ENCODE measurements at regions not wholly inside any gene's neighbourhood (a gene's known extent, or its start where the extent isn't known, plus 50 kb on each side); places are given as distances from the start of the nearest gene placed in this dataset.

DNA sequence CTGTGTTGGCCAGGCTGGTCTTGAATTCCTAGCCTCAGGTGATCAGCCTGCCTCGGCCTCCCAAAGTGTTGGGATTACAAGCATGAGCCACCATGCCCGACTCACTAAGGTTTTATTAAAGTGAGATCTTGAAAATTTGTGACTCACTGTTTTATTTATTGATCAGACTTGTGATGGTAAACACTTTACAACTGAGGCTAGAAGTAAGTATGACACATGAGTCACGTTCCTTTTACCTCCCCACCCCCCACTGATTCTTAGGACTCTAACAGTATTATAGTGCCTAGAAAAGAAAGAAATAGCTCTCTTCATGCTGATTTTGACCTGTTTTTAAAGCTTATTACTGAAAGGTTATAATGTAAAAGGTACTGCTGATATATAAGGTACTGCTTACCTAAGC is 160.6 kb downstream of the TANC2 start:
- DNase-seq: no peak
- Histone ChIP-seq H3K36me3 (no peaks in the 10 kb centered on the region), H3K27ac (no peak overlapping the region), H3K27me3 (no peaks in the 10 kb centered on the region), H3K9me3 (replicated peaks) (no peaks in the 10 kb centered on the region), H3K4me3 (no peak overlapping the region), H3K4me1 (peaks cover 2% of the 10 kb centered on the region; the same call in 1 of the 2 replicates)

GRCh38 chr17:63132459-63132911 is 166.4 kb downstream of the TANC2 start:
- no peaks in the 10 kb centered on the region for H3K27me3 ChIP-seq
- H3K4me3 ChIP-seq: no peak overlapping the region
- no peaks in the 10 kb centered on the region for H3K9me3 ChIP-seq (replicated peaks)
- peak; percentile 27 to 64 for DNase-seq
- H3K27ac ChIP-seq: peak overlapping the region; percentile 50
- H3K4me1 ChIP-seq: peaks cover 15% of the 10 kb centered on the region
- no peaks in the 10 kb centered on the region for H3K36me3 ChIP-seq

DNA sequence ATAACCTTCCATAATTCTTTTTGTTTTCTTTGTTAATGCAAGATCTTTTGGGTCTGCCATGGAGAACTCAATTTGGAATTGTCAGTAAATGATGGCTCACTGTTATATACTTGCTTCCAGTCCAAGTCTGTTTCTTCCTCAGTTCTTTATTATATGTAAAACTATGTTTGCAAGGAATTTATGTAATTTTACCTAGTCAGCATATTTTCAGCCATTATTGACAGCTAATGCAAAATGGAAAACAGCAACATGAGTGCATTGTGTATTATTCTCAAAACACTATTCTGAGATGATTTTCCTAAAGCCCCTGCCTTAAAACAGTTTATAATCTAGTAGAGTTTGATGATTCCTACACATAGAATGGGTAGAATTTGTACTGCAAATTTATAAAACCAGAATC is 167.5 kb downstream of the TANC2 start:
- Histone ChIP-seq H3K4me1 (peaks cover 15% of the 10 kb centered on the region), H3K36me3 (no peaks in the 10 kb centered on the region)
- DNase-seq: no peak

GRCh38 chr17:63134867-63135266 is 168.8 kb downstream of the TANC2 start:
- Histone ChIP-seq H3K27ac (no peak overlapping the region), H3K4me1 (peaks cover 17% of the 10 kb centered on the region), H3K36me3 (no peaks in the 10 kb centered on the region), H3K9me3 (replicated peaks) (no peaks in the 10 kb centered on the region), H3K4me3 (no peak overlapping the region), H3K27me3 (no peaks in the 10 kb centered on the region)
- no peak for DNase-seq

More for the DNA sequence above, 167.5 kb downstream of the TANC2 start:
- Histone ChIP-seq H3K27me3 (no peaks in the 10 kb centered on the region), H3K4me3 (no peak overlapping the region), H3K27ac (no peak overlapping the region), H3K9me3 (replicated peaks) (no peaks in the 10 kb centered on the region)

DNA sequence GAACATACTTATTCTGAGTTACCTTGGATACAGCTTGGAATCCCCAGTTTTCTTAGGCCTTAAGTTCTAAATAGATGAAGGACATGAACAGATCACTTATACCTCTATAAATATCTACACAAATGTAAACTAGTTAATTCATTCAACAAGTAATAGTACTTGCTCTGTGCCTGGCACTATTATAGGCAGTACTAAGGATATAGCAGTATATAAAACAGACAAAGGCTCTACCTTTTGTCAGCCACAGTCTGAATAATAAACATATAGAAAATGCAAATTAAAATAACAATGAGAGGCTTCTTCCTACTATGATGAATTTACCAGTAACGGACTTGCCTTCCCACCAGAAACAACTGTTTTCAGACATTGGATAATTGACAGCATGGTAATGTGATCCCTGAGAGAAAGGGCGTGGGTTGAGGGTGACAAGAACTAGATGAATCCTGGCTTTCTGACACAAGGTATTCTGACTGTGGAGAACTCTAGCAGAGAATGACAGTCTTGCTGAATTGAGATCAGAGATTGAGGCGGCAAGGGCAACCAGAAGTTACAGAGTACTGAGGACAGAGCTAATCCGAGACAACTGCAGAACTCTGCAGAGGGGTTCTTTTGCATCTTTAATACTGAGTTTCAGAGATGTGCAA is 170.5 kb downstream of the TANC2 start:
- H3K9me3 ChIP-seq (replicated peaks): no peaks in the 10 kb centered on the region

DNA sequence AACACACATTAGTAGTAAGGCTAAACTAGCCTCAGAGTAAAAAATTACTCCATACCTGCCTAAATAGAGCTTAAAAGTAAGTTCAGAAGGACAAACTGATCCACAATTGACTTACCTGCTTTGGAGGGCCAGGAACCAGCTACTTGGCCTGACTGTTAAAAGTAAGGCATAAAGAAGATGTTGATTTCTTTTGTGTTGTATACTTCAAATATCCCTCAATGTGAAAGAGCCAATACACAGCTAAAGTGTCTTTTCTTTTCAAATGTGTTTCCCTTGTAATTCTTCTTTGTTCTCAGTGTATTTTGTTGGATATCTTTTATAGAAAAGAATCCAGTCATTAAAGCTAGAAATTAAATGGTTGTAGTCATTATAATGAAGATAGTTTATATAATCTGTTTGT is 171.1 kb downstream of the TANC2 start:
- H3K27me3 ChIP-seq: no peaks in the 10 kb centered on the region
- no peak overlapping the region for H3K4me3 ChIP-seq
- DNase-seq: no peak
- no peaks in the 10 kb centered on the region for H3K9me3 ChIP-seq (replicated peaks)
- H3K36me3 ChIP-seq: no peaks in the 10 kb centered on the region
- peaks cover 17% of the 10 kb centered on the region for H3K4me1 ChIP-seq
- H3K27ac ChIP-seq: no peak overlapping the region

More for the DNA sequence above, 170.5 kb downstream of the TANC2 start:
- Histone ChIP-seq H3K27ac (no peak overlapping the region), H3K27me3 (no peaks in the 10 kb centered on the region), H3K4me3 (no peak overlapping the region), H3K36me3 (no peaks in the 10 kb centered on the region), H3K4me1 (peaks cover 24% of the 10 kb centered on the region)
- no peak for DNase-seq

DNA sequence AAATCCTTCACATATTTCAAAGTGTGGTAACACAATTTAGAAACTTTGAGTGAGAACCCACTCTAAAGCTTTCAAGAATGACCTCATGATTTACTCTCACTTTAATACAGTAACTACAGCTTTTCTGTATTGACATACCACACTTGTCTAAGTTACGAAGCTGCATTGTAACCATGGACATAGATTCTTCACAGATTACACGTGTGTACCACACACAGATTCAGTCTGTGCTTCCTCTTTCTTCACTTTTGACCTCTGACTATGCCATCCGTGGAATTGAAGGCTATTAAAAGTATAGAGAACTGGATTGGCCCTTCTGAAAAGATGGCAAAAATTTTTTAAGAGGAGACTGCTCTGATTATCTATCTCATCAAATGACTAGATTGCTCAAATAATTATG is 172.7 kb downstream of the TANC2 start:
- Histone ChIP-seq H3K36me3 (no peaks in the 10 kb centered on the region), H3K27me3 (no peaks in the 10 kb centered on the region), H3K4me1 (peaks cover 9% of the 10 kb centered on the region), H3K27ac (no peak overlapping the region), H3K4me3 (no peak overlapping the region), H3K9me3 (replicated peaks) (no peaks in the 10 kb centered on the region)
- DNase-seq: no peak

DNA sequence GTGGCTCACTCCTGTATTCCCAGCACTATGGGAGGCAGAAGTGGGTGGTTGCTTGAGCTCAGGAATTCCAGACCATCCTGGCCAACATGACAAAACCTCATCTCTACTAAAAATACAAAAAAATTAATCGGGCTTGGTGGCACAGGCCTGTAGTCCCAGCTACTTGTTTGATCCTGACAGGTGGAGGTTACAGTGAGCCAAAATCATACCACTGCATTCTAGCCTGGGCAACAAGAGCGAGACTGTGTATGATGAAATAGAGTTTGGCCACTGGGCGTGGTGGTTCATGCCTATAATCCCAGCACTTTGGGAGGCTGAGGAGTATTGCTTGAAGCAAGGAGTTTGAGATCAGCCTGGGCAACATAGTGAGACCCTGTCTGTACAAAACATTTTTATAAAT is 173.3 kb downstream of the TANC2 start:
- Histone ChIP-seq H3K27ac (no peak overlapping the region), H3K27me3 (no peaks in the 10 kb centered on the region), H3K4me1 (peaks cover 9% of the 10 kb centered on the region), H3K36me3 (no peaks in the 10 kb centered on the region), H3K9me3 (replicated peaks) (no peaks in the 10 kb centered on the region), H3K4me3 (no peak overlapping the region)
- DNase-seq: no peak

DNA sequence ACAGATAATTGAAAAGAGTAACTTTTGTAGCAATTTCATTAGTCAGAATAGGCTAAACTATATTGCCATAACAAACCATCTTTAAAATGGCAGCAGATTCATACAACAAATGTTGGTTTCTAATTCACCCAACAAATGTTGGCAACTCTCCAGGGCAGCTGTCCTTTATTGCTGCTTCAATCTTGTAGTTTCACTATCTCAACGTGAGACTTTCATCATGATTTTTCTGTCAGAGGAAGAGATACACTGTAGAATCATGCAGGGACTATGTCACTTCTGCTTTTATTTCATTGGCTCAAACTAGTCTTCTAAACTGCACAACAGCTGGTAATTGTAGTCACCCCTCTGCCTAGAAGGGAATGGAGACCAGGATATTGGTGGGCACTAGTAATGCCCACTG is 174.2 kb downstream of the TANC2 start:
- H3K27me3 ChIP-seq: no peaks in the 10 kb centered on the region
- H3K4me3 ChIP-seq: no peak overlapping the region
- H3K36me3 ChIP-seq: no peaks in the 10 kb centered on the region
- peaks cover 9% of the 10 kb centered on the region for H3K4me1 ChIP-seq
- H3K27ac ChIP-seq: peak overlapping the region; percentile 23
- DNase-seq: peak; percentile 69 to 86
- no peaks in the 10 kb centered on the region for H3K9me3 ChIP-seq (replicated peaks)

- peaks cover 9% of the 10 kb centered on the region for H3K4me1 ChIP-seq
- H3K9me3 ChIP-seq (replicated peaks): no peaks in the 10 kb centered on the region
- H3K27me3 ChIP-seq: no peaks in the 10 kb centered on the region
- no peak overlapping the region for H3K4me3 ChIP-seq
- H3K36me3 ChIP-seq: no peaks in the 10 kb centered on the region
- H3K27ac ChIP-seq: no peak overlapping the region
- no peak for DNase-seq
These were observed 176.8 kb downstream of the TANC2 start for GRCh38 chr17:63142836-63143235.

DNA sequence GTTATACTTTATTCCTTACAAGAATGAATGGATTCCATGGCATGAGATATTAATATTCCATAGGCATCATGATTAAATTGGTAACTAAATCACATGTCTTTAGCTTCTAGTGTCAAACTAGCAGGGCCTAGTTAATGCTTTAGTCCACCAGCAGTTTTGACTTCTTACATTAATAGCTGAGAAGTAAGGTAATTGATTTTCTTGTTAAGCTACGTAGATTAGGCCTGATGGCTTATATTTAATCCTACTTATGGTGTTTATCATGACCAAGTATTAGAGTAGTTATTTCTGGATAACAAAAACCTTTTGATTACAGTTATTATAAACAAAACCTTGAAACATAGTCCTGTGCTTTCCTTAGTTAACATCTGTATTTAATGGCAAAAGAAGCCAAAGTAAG is 184.5 kb downstream of the TANC2 start:
- no peaks in the 10 kb centered on the region for H3K36me3 ChIP-seq
- H3K9me3 ChIP-seq (replicated peaks): no peaks in the 10 kb centered on the region
- DNase-seq: peak in 1 of 2 experiments; percentile 28
- peak overlapping the region; percentile 74 for H3K27ac ChIP-seq
- peaks cover 19% of the 10 kb centered on the region for H3K4me1 ChIP-seq
- no peaks in the 10 kb centered on the region for H3K27me3 ChIP-seq
- H3K4me3 ChIP-seq: peak overlapping the region; percentile 43

DNA sequence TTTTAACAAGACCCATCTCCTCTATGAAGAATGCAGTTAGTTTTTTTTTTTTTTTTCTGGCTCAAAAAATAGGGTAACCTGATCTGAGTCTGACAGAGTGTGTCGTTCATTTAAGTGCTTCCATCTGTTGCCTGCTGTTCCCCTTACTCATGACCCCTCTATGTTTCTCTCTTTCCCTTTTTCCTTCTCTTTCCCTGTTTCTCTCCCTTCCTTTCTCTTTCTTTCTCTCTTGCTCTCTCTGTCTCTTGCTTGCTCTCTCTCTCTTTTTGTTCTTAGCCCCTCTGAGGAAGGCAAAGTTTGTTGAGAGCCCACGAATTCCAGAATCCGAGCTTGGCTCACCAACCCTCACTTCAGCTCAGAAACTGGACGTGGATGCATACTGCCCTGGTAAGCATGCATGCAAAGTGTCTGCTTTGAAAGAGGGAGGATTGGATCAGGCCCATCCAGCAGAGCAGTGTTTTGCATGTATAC is 185.0 kb downstream of the TANC2 start:
- peak; percentile 56 to 76 for DNase-seq
- H3K36me3 ChIP-seq: no peaks in the 10 kb centered on the region
- H3K27ac ChIP-seq: peak overlapping the region; percentile 74
- peak overlapping the region; percentile 43 for H3K4me3 ChIP-seq
- no peaks in the 10 kb centered on the region for H3K9me3 ChIP-seq (replicated peaks)
- H3K4me1 ChIP-seq: peaks cover 19% of the 10 kb centered on the region
- H3K27me3 ChIP-seq: no peaks in the 10 kb centered on the region

DNA sequence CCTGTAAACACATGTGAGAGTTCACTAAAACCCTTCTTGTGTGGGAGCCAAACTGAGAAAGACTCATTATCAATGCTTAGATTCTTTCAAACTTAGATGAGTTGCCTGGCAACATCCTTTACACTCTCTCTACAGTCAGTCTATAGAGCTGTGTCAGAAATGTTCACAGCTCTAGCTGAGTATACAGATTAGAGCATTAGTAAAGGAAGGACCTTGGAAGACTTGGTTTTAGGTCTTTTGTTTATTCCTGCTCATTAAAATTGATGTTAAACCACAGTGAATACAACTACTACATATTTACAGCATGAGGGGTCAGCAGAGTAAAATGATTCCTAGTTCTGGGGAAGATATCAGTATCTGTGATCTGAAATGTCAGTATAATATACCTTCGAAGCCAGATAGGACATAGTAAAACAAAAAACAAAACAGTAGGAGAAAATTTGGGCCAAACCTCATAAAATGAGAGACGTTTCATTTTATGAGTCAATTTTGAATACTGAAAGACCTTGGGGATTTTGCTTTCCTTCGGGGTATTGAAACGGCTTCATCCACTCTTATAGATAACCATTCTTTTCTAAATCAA is 186.0 kb downstream of the TANC2 start:
- Histone ChIP-seq H3K36me3 (no peaks in the 10 kb centered on the region), H3K4me1 (peaks cover 19% of the 10 kb centered on the region), H3K9me3 (replicated peaks) (no peaks in the 10 kb centered on the region), H3K27me3 (no peaks in the 10 kb centered on the region), H3K27ac (no peak overlapping the region), H3K4me3 (no peak overlapping the region)
- peak in 1 of 2 experiments; percentile 18 for DNase-seq

GRCh38 chr17:63153488-63153887 is 187.5 kb downstream of the TANC2 start:
- no peak for DNase-seq
- Histone ChIP-seq H3K27ac (no peak overlapping the region), H3K36me3 (peaks cover 2% of the 10 kb centered on the region; the same call in 1 of the 2 replicates), H3K4me3 (no peak overlapping the region), H3K27me3 (no peaks in the 10 kb centered on the region), H3K4me1 (peaks cover 19% of the 10 kb centered on the region), H3K9me3 (replicated peaks) (no peaks in the 10 kb centered on the region)

DNA sequence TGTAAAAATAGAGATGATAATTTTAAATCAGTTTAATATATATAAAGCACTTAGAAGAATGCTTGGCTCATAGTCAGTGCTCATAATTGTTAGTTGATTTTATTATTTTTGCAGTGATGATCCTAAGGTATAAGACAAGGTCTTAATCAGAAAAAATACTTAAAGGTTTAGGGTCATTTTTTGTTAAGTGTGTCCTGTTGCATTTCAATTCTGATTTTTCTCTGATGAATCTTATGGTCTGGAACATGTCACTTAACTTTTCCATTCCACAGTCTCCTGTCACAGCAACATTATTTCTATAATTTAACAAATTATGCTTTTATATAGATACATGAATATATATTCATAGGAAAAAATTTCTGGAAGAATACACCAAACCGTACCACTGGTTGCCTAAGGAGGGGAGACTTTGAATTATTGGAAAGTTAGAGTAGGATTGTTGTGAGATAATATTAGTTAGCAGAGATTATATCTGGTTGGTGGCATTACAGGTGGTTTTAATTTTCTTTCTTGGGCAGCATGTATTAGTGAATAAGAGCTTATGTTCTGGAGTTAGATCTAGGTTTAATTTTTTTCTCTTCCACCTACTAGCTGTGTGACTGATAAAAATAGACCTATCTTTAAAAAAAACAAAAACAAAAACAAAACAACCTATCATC is 188.7 kb downstream of the TANC2 start:
- no peak for DNase-seq
- Histone ChIP-seq H3K9me3 (replicated peaks) (no peaks in the 10 kb centered on the region), H3K36me3 (peaks cover 2% of the 10 kb centered on the region; the same call in 1 of the 2 replicates), H3K27ac (no peak overlapping the region), H3K4me3 (no peak overlapping the region), H3K27me3 (no peaks in the 10 kb centered on the region), H3K4me1 (peaks cover 19% of the 10 kb centered on the region)
